Neuronal stem cell (in vitro differentiated cells): ENCODE measurements at regions not wholly inside any gene's neighbourhood (a gene's known extent, or its start where the extent isn't known, plus 50 kb on each side); places are given as distances from the start of the nearest gene placed in this dataset.
A peak's percentile ranks its signal among the peaks of the same experiment; 100 is the strongest.

Source experiments
- DNase-seq: peaks from one replicate; pipeline ENCODE4 v3.0.0-alpha.2; 2013; ENCODE audit warnings: low spot score
- H2AFZ ChIP-seq: one replicate; pipeline ENCODE4 v1.6.1; 2013; ENCODE audit warnings: mild to moderate bottlenecking, low read length, inconsistent platforms
- H2AK5ac ChIP-seq: 2 replicates; pipeline ENCODE4 v1.6.1; 2013; ENCODE audit warnings: low read depth, mild to moderate bottlenecking, inconsistent platforms, low read length, moderate library complexity, mixed read lengths
- H2BK120ac ChIP-seq: 2 replicates; pipeline ENCODE4 v1.6.1; 2013; ENCODE audit warnings: low read depth, mild to moderate bottlenecking, inconsistent platforms, low read length, moderate library complexity, mixed read lengths
- H2BK12ac ChIP-seq: one replicate; pipeline ENCODE4 v1.6.1; 2013; ENCODE audit warnings: low read length, inconsistent platforms
- H2BK15ac ChIP-seq: 2 replicates; pipeline ENCODE4 v1.6.1; 2013; ENCODE audit warnings: mild to moderate bottlenecking, low read length, inconsistent platforms, mixed read lengths
- H2BK5ac ChIP-seq: one replicate; pipeline ENCODE4 v1.6.1; 2013; ENCODE audit warnings: inconsistent platforms, mild to moderate bottlenecking, low read length, moderate library complexity
- H3K14ac ChIP-seq: one replicate; pipeline ENCODE4 v1.6.1; 2013; ENCODE audit warnings: low read length, inconsistent platforms
- H3K18ac ChIP-seq: 2 replicates; pipeline ENCODE4 v1.6.1; 2013; ENCODE audit warnings: low read length, inconsistent platforms
- H3K23ac ChIP-seq: 2 replicates; pipeline ENCODE4 v1.6.1; 2013; ENCODE audit warnings: low read depth, mild to moderate bottlenecking, mixed read lengths, low read length, inconsistent platforms; ENCODE audit not compliant: poor library complexity
- H3K27ac ChIP-seq: replicated peaks from 3 replicates; pipeline ENCODE4 v1.5.1; 2013; ENCODE audit warnings: low read length, inconsistent platforms
- H3K27me3 ChIP-seq, 3 experiments: 2 replicates each; pipeline ENCODE4 v1.6.1; 2013; ENCODE audit warnings: low read length in 3 of 3, mild to moderate bottlenecking in 2 of 3, inconsistent platforms in 1 of 3, low read depth in 1 of 3, mixed read lengths in 1 of 3, moderate library complexity in 1 of 3; ENCODE audit not compliant: control insufficient read depth in 3 of 3, insufficient read depth in 3 of 3
- H3K36me3 ChIP-seq, 2 donors: replicated peaks in 1 of 2; 2 replicates each; pipeline ENCODE4 v1.6.1; 2013; ENCODE audit warnings: low read length in 2 of 2; ENCODE audit not compliant: control insufficient read depth in 2 of 2, insufficient read depth in 2 of 2
- H3K4ac ChIP-seq: 2 replicates; pipeline ENCODE4 v1.6.1; 2013; ENCODE audit warnings: inconsistent platforms, mild to moderate bottlenecking, low read length, moderate library complexity
- H3K4me1 ChIP-seq, 2 donors: 1 replicate in 1 of 2; 2 replicates in 1 of 2; pipeline ENCODE4 v1.6.1; 2013; ENCODE audit warnings: low read length in 2 of 2, low read depth in 1 of 2; ENCODE audit not compliant: control insufficient read depth in 2 of 2, insufficient read depth in 1 of 2
- H3K4me2 ChIP-seq: one replicate; pipeline ENCODE4 v1.6.1; 2013; ENCODE audit warnings: mild to moderate bottlenecking, low read length, inconsistent platforms; ENCODE audit not compliant: insufficient read depth, poor library complexity, severe bottlenecking
- H3K4me3 ChIP-seq, 2 donors: 2 replicates each; pipeline ENCODE4 v1.5.1; 2013; ENCODE audit warnings: low read length in 2 of 2, mild to moderate bottlenecking in 2 of 2, inconsistent platforms in 1 of 2, moderate library complexity in 1 of 2
- H3K79me1 ChIP-seq: one replicate; pipeline ENCODE4 v1.6.1; 2013; ENCODE audit warnings: low read depth, mild to moderate bottlenecking, inconsistent platforms, low read length, moderate library complexity
- H3K9ac ChIP-seq: one replicate; pipeline ENCODE4 v1.6.1; 2013; ENCODE audit warnings: mild to moderate bottlenecking, low read depth, low read length, inconsistent platforms; ENCODE audit not compliant: poor library complexity
- H3K9me3 ChIP-seq, 2 donors: replicated peaks in 1 of 2; 2 replicates each; pipeline versions ENCODE3 to v1.6.1; 2013; ENCODE audit warnings: low read length in 2 of 2, mild to moderate bottlenecking in 2 of 2, inconsistent platforms in 1 of 2, low read depth in 1 of 2, mixed read lengths in 1 of 2, moderate library complexity in 1 of 2; ENCODE audit not compliant: control insufficient read depth in 2 of 2, insufficient read depth in 1 of 2
- H4K8ac ChIP-seq: one replicate; pipeline ENCODE4 v1.6.1; 2013; ENCODE audit warnings: low read depth, mild to moderate bottlenecking, inconsistent platforms, low read length, moderate library complexity
- H4K91ac ChIP-seq: one replicate; pipeline ENCODE4 v1.6.1; 2013; ENCODE audit warnings: low read length, low read depth, mild to moderate bottlenecking, inconsistent platforms; ENCODE audit not compliant: poor library complexity
- WGBS, 2 donors: extraction: QIAGEN DNeasy Blood & Tissue Kit; methylation state at CpG; one replicate each; pipeline ENCODE4 v1.1.7; 2013; ENCODE audit warnings: missing lambda C conversion rate in 2 of 2, mixed read lengths in 1 of 2; ENCODE audit not compliant: insufficient read length in 2 of 2, insufficient replicate concordance in 1 of 2; ENCODE audit errors: extremely low coverage in 2 of 2; 5-methylcytosine and 5-hydroxymethylcytosine counted together

DNA sequence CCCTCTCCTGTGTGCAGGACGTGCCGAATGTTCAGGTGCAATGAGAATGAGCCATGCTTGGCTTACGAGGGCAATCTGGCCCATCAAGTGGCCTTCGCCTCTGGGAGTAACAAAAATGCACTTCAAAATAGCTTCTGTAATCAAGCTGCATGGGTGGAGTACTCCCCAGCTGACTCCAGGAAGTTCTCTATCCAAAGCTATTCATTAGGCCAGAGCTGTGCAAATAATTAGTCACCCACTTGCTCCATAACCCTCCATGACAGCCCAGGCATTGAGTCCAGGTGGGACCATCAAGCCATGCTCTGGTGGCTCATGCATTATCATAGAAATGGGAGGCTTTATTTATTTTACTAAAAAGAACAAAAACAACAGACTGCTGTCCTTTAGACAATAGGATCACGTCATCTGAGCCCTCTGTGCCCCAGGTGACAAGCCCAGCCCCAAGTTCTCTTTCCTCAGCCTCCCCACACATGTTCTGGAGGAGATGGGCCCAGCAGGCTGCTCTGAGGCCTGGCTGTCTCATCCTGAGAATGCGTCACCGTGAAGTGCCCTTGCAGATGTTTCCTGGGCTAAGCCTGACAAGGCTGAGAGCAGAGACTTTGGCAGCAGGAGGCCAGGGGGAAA, 244.7 kb downstream of the ETS1 start:
- Histone ChIP-seq H3K4me2 (no peak overlapping the region), H3K36me3 (no peaks in the 10 kb centered on the region), H3K27me3 (no peaks in the 10 kb centered on the region), H2BK5ac (no peak overlapping the region), H4K91ac (no peak overlapping the region), H3K9me3 (no peaks in the 10 kb centered on the region), H3K23ac (no peak overlapping the region), H3K4me3 (no peak overlapping the region), H2BK120ac (no peak overlapping the region), H3K27ac (no peak overlapping the region), H2BK15ac (no peak overlapping the region), H3K9ac (no peak overlapping the region), H2AK5ac (no peak overlapping the region), H2AFZ (peak overlapping the region; percentile 77), H3K14ac (no peak overlapping the region), H3K4ac (no peak overlapping the region), H3K18ac (no peak overlapping the region), H3K79me1 (no peaks in the 10 kb centered on the region), H2BK12ac (no peak overlapping the region), H3K4me1 (peaks cover 2 to 22% of the 10 kb centered on the region in 2 donors), H4K8ac (no peak overlapping the region)
- no peak for DNase-seq
- no CpG with 5 or more reads among the region's 7 CpGs for WGBS, 2 donors

- WGBS, 2 donors = no CpG with 5 or more reads among the region's 22 CpGs
- Histone ChIP-seq H3K4me3 (no peak overlapping the region), H2BK15ac (no peak overlapping the region)
These were observed 245.8 kb downstream of the ETS1 start for GRCh38 chr11:128341280-128342248.

DNA sequence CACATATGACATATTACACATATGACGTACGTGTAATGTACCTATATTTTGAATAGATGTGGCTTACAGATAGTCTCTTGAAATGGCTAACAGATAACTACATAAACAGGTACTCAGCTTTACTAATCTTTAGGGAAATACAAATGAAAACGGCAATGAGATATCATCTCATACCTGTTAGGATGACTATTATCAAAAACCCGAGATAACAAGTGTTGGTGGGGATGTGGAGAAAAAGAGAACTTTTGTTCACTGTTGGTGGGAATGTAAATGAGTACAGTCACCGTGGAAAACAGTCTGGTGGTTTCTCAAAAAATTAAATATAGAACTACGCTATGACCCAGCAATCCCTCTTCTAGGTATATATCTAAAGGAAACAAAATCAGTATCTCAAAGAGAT, 247.6 kb downstream of the ETS1 start:
- no peak overlapping the region for H2AFZ ChIP-seq
- WGBS, 2 donors = no CpG with 5 or more reads among the region's 6 CpGs
- no peak overlapping the region for H3K23ac ChIP-seq
- no peak overlapping the region for H2BK5ac ChIP-seq
- no peaks in the 10 kb centered on the region for H3K27me3 ChIP-seq
- H3K18ac ChIP-seq = no peak overlapping the region
- H3K27ac ChIP-seq = no peak overlapping the region
- no peak overlapping the region for H4K91ac ChIP-seq
- no peak overlapping the region for H2AK5ac ChIP-seq
- no peak overlapping the region for H3K4me2 ChIP-seq
- H3K36me3 ChIP-seq = no peaks in the 10 kb centered on the region
- DNase-seq = no peak
- H2BK120ac ChIP-seq = no peak overlapping the region
- no peak overlapping the region for H3K9ac ChIP-seq
- no peak overlapping the region for H2BK15ac ChIP-seq
- no peak overlapping the region for H3K14ac ChIP-seq
- no peaks in the 10 kb centered on the region for H3K79me1 ChIP-seq
- no peak overlapping the region for H2BK12ac ChIP-seq
- H3K9me3 ChIP-seq = no peaks in the 10 kb centered on the region
- no peak overlapping the region for H3K4ac ChIP-seq
- H3K4me1 ChIP-seq = peaks cover 9 to 41% of the 10 kb centered on the region in 2 donors
- H3K4me3 ChIP-seq = no peak overlapping the region
- no peak overlapping the region for H4K8ac ChIP-seq

More at GRCh38 chr11:128341280-128342248, 245.8 kb downstream of the ETS1 start:
- no peak overlapping the region for H4K91ac ChIP-seq
- no peak overlapping the region for H3K23ac ChIP-seq
- peaks cover 2 to 23% of the 10 kb centered on the region in 2 donors for H3K4me1 ChIP-seq
- no peak for DNase-seq
- no peak overlapping the region for H3K4ac ChIP-seq
- peak overlapping the region; percentile 77 for H2AFZ ChIP-seq
- H3K14ac ChIP-seq = no peak overlapping the region
- H3K36me3 ChIP-seq = no peaks in the 10 kb centered on the region
- no peaks in the 10 kb centered on the region for H3K27me3 ChIP-seq
- H3K9me3 ChIP-seq = no peaks in the 10 kb centered on the region
- H3K18ac ChIP-seq = no peak overlapping the region
- no peak overlapping the region for H4K8ac ChIP-seq
- no peak overlapping the region for H2BK5ac ChIP-seq
- no peak overlapping the region for H3K4me2 ChIP-seq
- no peak overlapping the region for H3K27ac ChIP-seq
- no peak overlapping the region for H2BK12ac ChIP-seq
- H3K79me1 ChIP-seq = no peaks in the 10 kb centered on the region
- H2AK5ac ChIP-seq = no peak overlapping the region
- no peak overlapping the region for H2BK120ac ChIP-seq
- H3K9ac ChIP-seq = no peak overlapping the region

DNA sequence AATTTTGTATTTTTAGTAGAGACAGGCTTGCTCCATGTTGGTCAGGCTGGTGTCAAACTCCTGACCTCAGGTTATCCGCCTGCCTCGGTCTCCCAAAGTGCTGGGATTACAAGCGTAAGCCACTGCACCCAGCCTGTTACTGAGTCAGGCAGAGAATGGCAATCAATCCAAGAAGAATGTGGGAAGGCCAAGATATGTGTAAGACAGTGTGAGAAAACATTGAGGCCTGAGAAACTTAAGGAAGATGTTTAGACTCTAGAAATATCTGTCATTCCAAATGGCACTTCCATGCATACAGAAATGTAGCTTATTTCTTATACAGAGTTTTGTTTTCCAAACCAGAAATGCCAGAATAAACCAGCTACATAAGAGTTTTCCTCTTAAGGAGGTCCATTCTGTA, 248.5 kb downstream of the ETS1 start:
- Histone ChIP-seq H2AK5ac (no peak overlapping the region), H3K4me2 (no peak overlapping the region)

More for the DNA sequence above, 248.5 kb downstream of the ETS1 start:
- H3K23ac ChIP-seq = no peak overlapping the region
- H3K36me3 ChIP-seq = no peaks in the 10 kb centered on the region
- no peak overlapping the region for H2AFZ ChIP-seq
- H4K8ac ChIP-seq = no peak overlapping the region
- no CpG with 5 or more reads among the region's 3 CpGs for WGBS, 2 donors
- H3K27me3 ChIP-seq = no peaks in the 10 kb centered on the region
- no peaks in the 10 kb centered on the region for H3K79me1 ChIP-seq
- H3K4ac ChIP-seq = no peak overlapping the region
- H3K14ac ChIP-seq = no peak overlapping the region
- H3K9ac ChIP-seq = no peak overlapping the region
- no peaks in the 10 kb centered on the region for H3K9me3 ChIP-seq
- H3K4me1 ChIP-seq = peaks cover 14 to 45% of the 10 kb centered on the region in 2 donors
- no peak overlapping the region for H3K18ac ChIP-seq
- H2BK120ac ChIP-seq = no peak overlapping the region
- no peak for DNase-seq
- H3K27ac ChIP-seq = no peak overlapping the region
- no peak overlapping the region for H3K4me3 ChIP-seq
- no peak overlapping the region for H2BK15ac ChIP-seq
- no peak overlapping the region for H2BK12ac ChIP-seq
- no peak overlapping the region for H4K91ac ChIP-seq
- H2BK5ac ChIP-seq = no peak overlapping the region
